HUES6 (cell line): ENCODE measurements at regions not wholly inside any gene's neighbourhood (a gene's known extent, or its start where the extent isn't known, plus 50 kb on each side); places are given as distances from the start of the nearest gene placed in this dataset.

Source experiments
- H3K27ac ChIP-seq: 2 replicates; pipeline ENCODE4 v1.7.0; 2013; ENCODE audit warnings: low read depth, mild to moderate bottlenecking, low read length, inconsistent platforms
- H3K27me3 ChIP-seq: 2 replicates; pipeline ENCODE4 v1.6.1; 2013; ENCODE audit warnings: low read length; ENCODE audit not compliant: control insufficient read depth, insufficient read depth
- H3K36me3 ChIP-seq: 2 replicates; pipeline ENCODE4 v1.6.1; 2013; ENCODE audit warnings: low read length; ENCODE audit not compliant: control insufficient read depth, insufficient read depth
- H3K4me1 ChIP-seq: 2 replicates; pipeline ENCODE4 v1.6.1; 2013; ENCODE audit warnings: low read length; ENCODE audit not compliant: control insufficient read depth, insufficient read depth
- H3K4me3 ChIP-seq: 2 replicates; pipeline ENCODE4 v1.5.1; 2013; ENCODE audit warnings: low read depth, low read length
- H3K9ac ChIP-seq: one replicate; pipeline ENCODE4 v1.6.1; 2013; ENCODE audit warnings: mild to moderate bottlenecking, low read length
- H3K9me3 ChIP-seq: 2 replicates; pipeline ENCODE4 v1.6.1; 2013; ENCODE audit warnings: low read depth, low read length; ENCODE audit not compliant: control insufficient read depth, insufficient read depth

- Histone ChIP-seq H3K9ac (no peak overlapping the region), H3K27me3 (no peaks in the 10 kb centered on the region), H3K27ac (no peak overlapping the region), H3K4me3 (no peak overlapping the region), H3K4me1 (peaks cover 36% of the 10 kb centered on the region), H3K9me3 (no peaks in the 10 kb centered on the region), H3K36me3 (no peaks in the 10 kb centered on the region)
Observed at GRCh38 chr20:51119914-51120313, 97.0 kb upstream of the KCNG1 start.

- Histone ChIP-seq H3K36me3 (no peaks in the 10 kb centered on the region), H3K27ac (no peak overlapping the region), H3K9me3 (no peaks in the 10 kb centered on the region), H3K4me3 (no peak overlapping the region), H3K4me1 (peaks cover 36% of the 10 kb centered on the region), H3K27me3 (no peaks in the 10 kb centered on the region), H3K9ac (no peak overlapping the region)
Observed at GRCh38 chr20:51118985-51119527, 96.1 kb upstream of the KCNG1 start.

GRCh38 chr20:51118216-51118615, 95.3 kb upstream of the KCNG1 start:
- Histone ChIP-seq H3K9ac (no peak overlapping the region), H3K4me3 (no peak overlapping the region), H3K9me3 (no peaks in the 10 kb centered on the region), H3K4me1 (peaks cover 36% of the 10 kb centered on the region), H3K27me3 (no peaks in the 10 kb centered on the region), H3K36me3 (no peaks in the 10 kb centered on the region), H3K27ac (no peak overlapping the region)

GRCh38 chr20:51116765-51117686, 94.1 kb upstream of the KCNG1 start:
- Histone ChIP-seq H3K27ac (no peak overlapping the region), H3K36me3 (no peaks in the 10 kb centered on the region), H3K4me3 (no peak overlapping the region), H3K9ac (no peak overlapping the region), H3K9me3 (no peaks in the 10 kb centered on the region), H3K4me1 (peaks cover 31% of the 10 kb centered on the region), H3K27me3 (no peaks in the 10 kb centered on the region)

GRCh38 chr20:51111290-51111689, 88.4 kb upstream of the KCNG1 start:
- H3K4me3 ChIP-seq = no peak overlapping the region
- H3K9me3 ChIP-seq = no peaks in the 10 kb centered on the region
- peaks cover 5% of the 10 kb centered on the region; the same call in 1 of the 2 replicates for H3K27me3 ChIP-seq
- no peak overlapping the region for H3K9ac ChIP-seq
- no peak overlapping the region for H3K27ac ChIP-seq
- H3K4me1 ChIP-seq = no peaks in the 10 kb centered on the region
- no peaks in the 10 kb centered on the region for H3K36me3 ChIP-seq

- H3K27ac ChIP-seq = no peak overlapping the region
- H3K4me1 ChIP-seq = no peaks in the 10 kb centered on the region
- no peak overlapping the region for H3K4me3 ChIP-seq
- no peaks in the 10 kb centered on the region for H3K36me3 ChIP-seq
- no peaks in the 10 kb centered on the region for H3K9me3 ChIP-seq
- no peak overlapping the region for H3K9ac ChIP-seq
- H3K27me3 ChIP-seq = peaks cover 5% of the 10 kb centered on the region; the same call in 1 of the 2 replicates
Observed at GRCh38 chr20:51108638-51109363, 85.9 kb upstream of the KCNG1 start.

GRCh38 chr20:51106011-51106410, 83.1 kb upstream of the KCNG1 start:
- Histone ChIP-seq H3K4me1 (no peaks in the 10 kb centered on the region), H3K36me3 (no peaks in the 10 kb centered on the region), H3K27me3 (peaks cover 3% of the 10 kb centered on the region; the same call in 1 of the 2 replicates), H3K4me3 (no peak overlapping the region), H3K27ac (no peak overlapping the region), H3K9me3 (0 out of 2 replicates have a peak, but pooled peaks cover 2% of the 10 kb centered on the region), H3K9ac (no peak overlapping the region)

GRCh38 chr20:51104960-51105920, 82.3 kb upstream of the KCNG1 start:
- Histone ChIP-seq H3K36me3 (no peaks in the 10 kb centered on the region), H3K4me1 (no peaks in the 10 kb centered on the region), H3K27me3 (no peaks in the 10 kb centered on the region), H3K9ac (no peak overlapping the region), H3K9me3 (0 out of 2 replicates have a peak, but pooled peaks cover 2% of the 10 kb centered on the region), H3K4me3 (no peak overlapping the region), H3K27ac (no peak overlapping the region)

- H3K9me3 ChIP-seq = 0 out of 2 replicates have a peak, but pooled peaks cover 2% of the 10 kb centered on the region
- H3K4me1 ChIP-seq = no peaks in the 10 kb centered on the region
- no peak overlapping the region for H3K27ac ChIP-seq
- H3K36me3 ChIP-seq = no peaks in the 10 kb centered on the region
- no peak overlapping the region for H3K4me3 ChIP-seq
- no peaks in the 10 kb centered on the region for H3K27me3 ChIP-seq
- no peak overlapping the region for H3K9ac ChIP-seq
Observed at GRCh38 chr20:51100617-51101016, 77.7 kb upstream of the KCNG1 start.

GRCh38 chr20:51098284-51098810, 75.4 kb upstream of the KCNG1 start:
- no peak overlapping the region for H3K4me3 ChIP-seq
- H3K27ac ChIP-seq = no peak overlapping the region
- no peaks in the 10 kb centered on the region for H3K36me3 ChIP-seq
- peaks cover 1% of the 10 kb centered on the region; the same call in 1 of the 2 replicates for H3K4me1 ChIP-seq
- H3K9ac ChIP-seq = no peak overlapping the region
- no peaks in the 10 kb centered on the region for H3K27me3 ChIP-seq
- 0 out of 2 replicates have a peak, but pooled peaks cover 2% of the 10 kb centered on the region for H3K9me3 ChIP-seq
